GM21423 (cell line): ENCODE measurements at regions not wholly inside any gene's neighbourhood (a gene's known extent, or its start where the extent isn't known, plus 50 kb on each side); places are given as distances from the start of the nearest gene placed in this dataset.

Experiments used
- ATAC-seq: cut with Tn5 transposase; IDR thresholded peaks from one replicate; pipeline ENCODE4 v1.9.1; 2021; ENCODE audit warnings: mild to moderate bottlenecking, moderate library complexity; ENCODE audit not compliant: unreplicated experiment

DNA sequence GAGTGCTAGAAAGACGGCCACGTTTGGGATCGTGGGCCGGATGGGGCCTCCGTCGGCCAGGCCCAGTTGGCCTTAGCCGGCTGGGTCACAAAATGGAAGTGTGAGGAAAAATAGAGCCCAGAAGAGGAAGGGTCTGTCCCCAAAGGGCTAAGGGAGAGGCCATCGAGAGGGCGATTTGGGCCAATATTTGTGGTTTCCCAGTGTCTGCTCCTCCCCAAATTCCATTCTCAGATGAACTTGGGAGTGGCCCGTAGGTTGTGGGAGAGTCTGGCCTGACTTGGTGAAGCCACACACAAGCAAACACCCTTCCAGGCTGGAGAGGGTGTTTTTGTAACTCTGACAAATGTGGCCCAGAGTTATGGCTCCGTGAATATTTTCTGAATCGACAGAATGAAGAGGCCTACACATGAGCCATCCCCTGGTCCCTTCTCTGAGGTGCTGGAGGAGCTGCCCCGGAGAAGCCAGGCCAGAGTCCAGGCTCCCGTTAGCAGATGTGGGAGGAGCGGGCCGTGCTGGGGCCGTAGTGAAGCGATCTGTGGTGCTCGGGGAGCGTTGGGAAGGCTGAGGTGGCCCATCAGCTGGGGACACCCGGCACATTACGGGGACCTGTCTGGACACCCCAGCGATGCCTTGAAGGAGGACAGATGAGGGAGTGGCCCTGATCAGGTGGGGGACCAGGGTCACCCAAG is 73.5 kb upstream of the PPARA start:
- ATAC-seq: no peak

- no peak for ATAC-seq
Observed at GRCh38 chr22:46077669-46078099, 72.6 kb upstream of the PPARA start.

DNA sequence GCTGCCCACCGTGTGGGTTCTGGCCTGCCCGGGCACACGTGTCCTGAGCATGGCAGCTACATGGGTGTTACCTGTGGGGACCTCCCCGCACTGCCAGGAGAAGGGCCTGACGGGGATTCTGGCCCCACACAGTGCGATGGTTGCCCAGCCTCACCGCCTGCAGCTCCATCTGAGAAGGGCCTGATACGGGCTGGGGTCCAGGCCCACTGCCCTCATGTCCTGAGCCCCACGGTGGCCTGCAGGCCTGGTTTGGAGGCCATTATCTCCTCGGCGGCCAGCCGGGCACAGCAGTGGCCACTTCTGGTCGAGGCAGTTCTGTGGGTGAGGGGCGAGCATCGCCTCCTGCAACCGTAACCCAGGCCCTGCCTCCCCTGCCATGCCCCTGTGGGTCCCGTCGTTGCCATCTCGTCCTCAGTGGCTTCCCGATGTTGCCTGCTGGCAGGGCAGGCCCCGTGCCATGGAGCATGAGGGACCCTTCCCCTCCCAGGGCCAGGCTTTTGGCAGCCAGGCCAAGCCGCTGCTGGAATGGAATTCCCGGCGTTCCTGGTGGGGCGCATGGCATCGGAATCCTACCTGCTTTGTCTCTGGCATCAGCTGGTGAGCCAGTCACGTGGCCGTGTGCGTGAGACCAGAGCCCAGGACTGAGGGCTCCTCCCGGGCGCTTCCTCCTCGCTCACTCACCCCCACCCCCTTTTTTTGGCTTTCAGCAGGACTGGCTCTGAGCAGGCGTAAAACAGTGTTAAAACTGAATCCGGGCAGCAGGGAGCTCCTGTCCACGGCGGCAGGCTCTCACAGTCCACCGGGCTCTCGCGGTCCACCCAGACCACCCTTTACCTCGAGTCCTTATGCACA is 71.9 kb upstream of the PPARA start:
- ATAC-seq: no peak

- no peak for ATAC-seq
Observed at GRCh38 chr22:46079093-46079860, 71.0 kb upstream of the PPARA start.

GRCh38 chr22:46079861-46080821 is 70.2 kb upstream of the PPARA start:
- no peak for ATAC-seq

DNA sequence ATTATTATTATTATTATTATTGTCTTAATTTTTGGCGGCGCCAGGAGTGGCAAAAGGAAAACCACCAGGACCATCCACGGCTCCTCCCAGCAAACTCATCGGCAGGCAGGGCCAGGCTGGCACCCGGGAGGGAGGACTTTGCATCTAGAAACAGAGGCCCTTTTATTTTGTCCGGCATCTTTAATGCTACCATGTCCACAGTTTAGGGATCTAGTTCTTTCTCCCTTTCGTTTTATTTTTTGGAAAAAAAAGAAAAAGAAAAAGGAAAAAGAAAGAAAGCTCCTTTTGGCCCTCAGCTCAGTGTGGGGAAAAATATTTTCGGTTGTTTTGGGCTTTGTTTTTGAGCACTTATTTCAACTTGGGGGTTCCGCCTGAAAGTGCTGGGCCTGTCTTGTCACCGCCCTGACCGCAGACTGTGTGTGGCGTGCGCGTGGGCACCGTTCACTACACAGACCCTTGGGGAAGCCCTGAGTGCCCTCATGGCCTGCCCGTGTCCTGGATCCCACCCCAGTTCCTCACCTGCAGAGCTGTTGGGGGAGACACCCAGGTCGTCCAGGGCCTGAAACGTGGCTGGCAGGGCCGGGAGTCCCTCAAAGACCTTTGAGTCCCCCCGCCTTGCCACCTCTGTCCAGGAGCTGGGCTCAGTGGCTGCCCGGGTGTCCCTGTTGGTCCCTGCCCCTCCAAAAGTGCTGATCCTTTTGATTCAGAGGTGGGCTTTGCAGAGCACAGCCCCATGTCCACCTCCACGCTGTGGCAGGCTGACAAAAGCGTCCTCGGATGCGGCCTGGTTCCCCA is 69.1 kb upstream of the PPARA start:
- no peak for ATAC-seq

DNA sequence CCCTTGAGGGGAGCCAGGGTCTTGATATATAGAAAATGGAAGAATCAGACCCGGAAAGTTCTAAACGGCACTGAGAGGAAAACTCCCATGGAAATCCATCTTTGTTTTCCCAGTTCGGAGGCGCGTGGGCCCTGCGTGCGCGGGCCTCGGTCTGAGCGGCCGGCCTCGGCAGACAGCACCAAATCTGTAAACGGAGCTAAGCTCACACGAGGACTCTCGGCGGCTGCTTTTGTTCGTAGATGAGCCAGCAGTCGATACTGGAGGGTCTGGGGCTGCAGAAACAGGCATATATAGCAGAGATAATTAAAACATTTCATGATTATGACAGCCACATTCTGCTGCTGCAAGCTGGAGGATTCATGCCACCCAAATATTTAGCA is 68.5 kb upstream of the PPARA start:
- ATAC-seq: no peak

GRCh38 chr22:46082633-46083032 is 67.7 kb upstream of the PPARA start:
- no peak for ATAC-seq

GRCh38 chr22:46083383-46084350 is 66.7 kb upstream of the PPARA start:
- ATAC-seq: no peak

GRCh38 chr22:46084376-46084775 is 66.0 kb upstream of the PPARA start:
- no peak for ATAC-seq

DNA sequence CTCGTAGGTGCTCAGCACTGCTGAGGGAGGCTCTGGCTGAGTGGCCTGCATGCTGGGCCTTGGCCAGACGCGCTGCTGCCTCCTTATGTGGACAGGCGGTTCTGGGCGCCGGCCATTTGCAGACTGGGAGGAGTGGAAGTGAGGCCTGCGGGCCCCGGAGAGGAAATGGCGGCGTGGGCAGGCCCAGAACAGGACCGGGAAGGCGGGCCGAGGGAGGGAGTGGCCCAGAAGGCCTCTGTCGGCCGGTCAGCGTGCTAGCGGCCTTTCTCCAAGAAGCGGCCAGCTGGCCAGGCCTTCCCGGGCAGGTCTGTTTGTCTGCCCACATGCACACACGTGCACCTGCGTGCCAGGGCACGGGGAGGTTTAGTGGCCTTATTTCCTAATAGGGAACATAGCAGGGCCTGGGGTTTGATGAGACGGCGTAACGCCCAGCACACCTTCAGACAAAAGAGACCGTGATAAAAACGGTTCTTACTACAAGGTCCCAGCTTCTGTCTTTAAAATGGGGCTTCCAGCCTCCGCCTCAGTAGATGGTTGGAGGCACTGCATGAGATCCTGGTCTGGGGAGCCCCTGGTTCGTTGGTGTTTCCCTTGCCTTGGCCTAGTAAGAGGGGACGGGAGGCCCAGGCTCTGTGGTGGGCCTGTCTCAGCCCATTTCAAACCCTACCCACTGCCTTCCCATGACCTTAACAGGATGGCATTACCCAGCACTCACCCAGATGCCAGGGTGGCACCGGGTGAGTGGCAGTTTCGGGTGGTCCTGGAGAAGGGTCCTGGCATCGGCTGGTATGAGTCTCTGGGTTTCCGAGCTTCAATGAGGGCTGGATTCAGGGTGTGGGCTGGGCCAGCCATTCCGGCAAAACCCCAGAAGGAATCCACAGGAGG is 65.1 kb upstream of the PPARA start:
- no peak for ATAC-seq

DNA sequence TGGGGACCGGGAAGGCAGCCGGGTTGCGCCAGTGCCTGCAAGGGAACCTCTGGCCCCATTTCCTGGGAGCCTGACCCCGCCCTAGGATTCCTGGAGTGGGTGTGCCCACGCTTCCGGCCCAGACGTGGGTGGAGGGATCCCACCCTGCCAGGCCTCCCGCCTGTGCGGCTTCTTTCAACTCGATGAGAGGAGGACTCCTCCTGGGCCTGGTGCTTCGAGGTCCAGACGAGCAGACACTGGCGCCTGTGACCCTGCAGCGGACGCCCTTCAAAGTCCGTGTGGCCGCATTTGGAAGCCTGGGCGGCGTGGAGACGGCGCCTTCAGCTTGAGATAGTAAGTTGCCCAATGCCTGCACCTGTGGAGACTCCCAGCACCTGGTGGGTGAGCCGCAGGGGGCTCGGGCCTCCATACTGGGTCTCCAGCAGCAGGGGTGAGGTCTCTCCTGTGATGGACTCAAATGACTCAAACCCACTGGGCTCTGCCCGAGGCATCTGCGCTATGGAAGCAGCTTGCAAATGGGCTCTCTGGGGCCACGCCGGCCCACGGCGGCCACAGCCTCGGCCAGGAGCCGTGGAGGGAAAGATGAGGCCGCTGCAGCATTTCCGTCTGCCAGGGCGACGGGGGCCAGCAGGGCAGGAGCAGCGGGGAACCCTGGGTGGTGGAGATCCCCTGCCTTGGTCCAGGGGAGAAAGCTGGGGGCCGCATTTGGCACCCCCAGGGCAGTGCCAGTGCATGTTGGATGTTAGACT is 64.3 kb upstream of the PPARA start:
- ATAC-seq: no peak

- ATAC-seq: no peak
Observed at GRCh38 chr22:46086577-46087335, 63.6 kb upstream of the PPARA start.

- ATAC-seq: no peak
Observed at GRCh38 chr22:46087336-46087690, 63.0 kb upstream of the PPARA start.

- no peak for ATAC-seq
Observed at GRCh38 chr22:46087816-46088277, 62.5 kb upstream of the PPARA start.
